HepG2 (cell line): ENCODE measurements at regions not wholly inside any gene's neighbourhood (a gene's known extent, or its start where the extent isn't known, plus 50 kb on each side); places are given as distances from the start of the nearest gene placed in this dataset.

Experiments
- ATAC-seq: fragments of 200-7000 bp; cut with Tn5 transposase; 3 replicates; pipeline ENCODE4 v1.9.1; 2020; ENCODE audit warnings: mild to moderate bottlenecking, moderate library complexity
- BruUV-seq: library from RNA; stranded (reverse); fragments of 400-500 nt; replicated peaks from 2 replicates; lab custom pipeline; 2021; lab: Mats Ljungman, UMichigan
- CTCF ChIA-PET: fragments of 300-600 bp; formaldehyde crosslinking; extraction: SDS; loops from one replicate; lab custom pipeline; 2021; ENCODE audit warnings: low total read pairs, inconsistent platforms, low intra/inter-chr PET ratio; lab: Yijun Ruan, JAX
- POLR2A ChIA-PET: fragments of 350-600 bp; sonication (Branson Sonifier 250); formaldehyde crosslinking; loops from one replicate; lab custom pipeline; 2020; ENCODE audit warnings: antibody characterized with exemption, inconsistent platforms; lab: Yijun Ruan, JAX
- DNase-seq: peaks from one replicate; pipeline ENCODE4 v3.0.0-alpha.2; 2015; ENCODE audit warnings: low spot score
- FAIRE-seq: peaks from 3 replicates; lab custom pipeline; 2011; peaks lifted over from hg19 to GRCh38; lab: Jason Lieb, UNC
- H2AFZ ChIP-seq: one replicate; pipeline ENCODE4 v1.6.1; 2011; ENCODE audit warnings: low read length, inconsistent platforms
- H3K27ac ChIP-seq: fragments of 300-600 bp; 3 replicates; pipeline ENCODE4 v1.8.0; 2011; ENCODE audit warnings: mixed run types, mild to moderate bottlenecking, mixed read lengths, low read length, inconsistent platforms; ENCODE audit not compliant: insufficient read depth; ENCODE audit errors: extremely low read length
- H3K27me3 ChIP-seq, 2 experiments: fragments of 200-600 bp in 1 of 2; 2 replicates in 1 of 2; 3 replicates in 1 of 2; pipeline versions ENCODE4 v1.6.0 to v1.8.0; 2011; ENCODE audit warnings: low read length in 2 of 2, mild to moderate bottlenecking in 2 of 2, moderate library complexity in 2 of 2, inconsistent platforms in 1 of 2; ENCODE audit not compliant: insufficient read depth in 2 of 2, control insufficient read depth in 1 of 2
- H3K36me3 ChIP-seq, 2 experiments: fragments of 200-600 bp in 1 of 2; replicated peaks in 1 of 2; 2 replicates in 1 of 2; 3 replicates in 1 of 2; pipeline versions ENCODE4 v1.5.1 to v1.8.0; 2011; ENCODE audit warnings: low read length in 2 of 2, inconsistent platforms in 1 of 2; ENCODE audit not compliant: insufficient read depth in 2 of 2, control insufficient read depth in 1 of 2
- H3K4me1 ChIP-seq: 2 replicates; pipeline ENCODE4 v1.5.1; 2012; ENCODE audit warnings: low read length, inconsistent platforms; ENCODE audit not compliant: insufficient read depth
- H3K4me2 ChIP-seq: 2 replicates; pipeline ENCODE4 v1.6.0; 2011; ENCODE audit warnings: low read depth, low read length, inconsistent platforms
- H3K4me3 ChIP-seq, 3 experiments: fragments of 200-600 bp in 1 of 3; sonication (generic), shearing (Covaris generic) in 1 of 3; replicated peaks in 1 of 3; 2 replicates each; pipeline ENCODE4 v1.5.1; 2011 to 2016; ENCODE audit warnings: low read length in 3 of 3, inconsistent platforms in 2 of 3, low read depth in 2 of 3, mild to moderate bottlenecking in 2 of 3, control low read depth in 1 of 3, mixed read lengths in 1 of 3; ENCODE audit not compliant: insufficient read depth in 1 of 3
- H3K79me2 ChIP-seq: one replicate; pipeline ENCODE4 v1.6.1; 2011; ENCODE audit warnings: low read length, inconsistent platforms; ENCODE audit not compliant: insufficient read depth
- H3K9ac ChIP-seq: 2 replicates; pipeline ENCODE4 v1.6.0; 2011; ENCODE audit warnings: mild to moderate bottlenecking, low read depth, low read length, inconsistent platforms; ENCODE audit not compliant: insufficient read depth
- H3K9me3 ChIP-seq: 2 replicates; pipeline ENCODE4 v1.5.1; 2012; ENCODE audit warnings: mild to moderate bottlenecking, low read length
- H4K20me1 ChIP-seq: 2 replicates; pipeline ENCODE4 v1.6.0; 2011; ENCODE audit warnings: inconsistent platforms, mild to moderate bottlenecking, low read length, moderate library complexity; ENCODE audit not compliant: insufficient read depth
- CEBPG ChIP-seq: IDR thresholded peaks from 2 replicates; pipeline ENCODE4 v1.6.1; 2016
- CREB1 ChIP-seq, 2 experiments: fragments of 450-650 bp in 1 of 2; IDR thresholded peaks; 2 replicates each; pipeline ENCODE4 v1.6.1; 2016 to 2017; ENCODE audit warnings: control low read depth in 1 of 2, mild to moderate bottlenecking in 1 of 2, missing compliant biosample characterization in 1 of 2, missing genetic modification characterization in 1 of 2
- EP300 ChIP-seq, 3 experiments: sonication (generic) in 1 of 3; formaldehyde crosslinking in 1 of 3; IDR thresholded peaks; 2 replicates each; pipeline versions ENCODE4 v1.5.1 to v1.6.1; 2011 to 2020; ENCODE audit warnings: low read depth in 2 of 3, low read length in 2 of 3, borderline replicate concordance in 1 of 3, improper control_type of control experiment in 1 of 3, mild to moderate bottlenecking in 1 of 3, missing genetic modification reagents in 1 of 3, moderate library complexity in 1 of 3
- FOSL2 ChIP-seq: sonication (generic); formaldehyde crosslinking; IDR thresholded peaks from 2 replicates; pipeline ENCODE4 v1.4.0; 2020; ENCODE audit warnings: missing genetic modification reagents
- GATAD2A ChIP-seq: IDR thresholded peaks from 2 replicates; pipeline ENCODE4 v1.6.1; 2016
- GPBP1L1 ChIP-seq: sonication (generic); formaldehyde crosslinking; IDR thresholded peaks from 2 replicates; pipeline ENCODE4 v1.5.0; 2020; ENCODE audit warnings: mild to moderate bottlenecking, missing genetic modification reagents
- HMG20A ChIP-seq: IDR thresholded peaks from 2 replicates; pipeline ENCODE4 v1.6.1; 2016; ENCODE audit warnings: borderline replicate concordance
- KMT2B ChIP-seq: IDR thresholded peaks from 2 replicates; pipeline ENCODE4 v1.6.1; 2016; ENCODE audit warnings: missing genetic modification reagents, missing compliant biosample characterization
- MLX ChIP-seq: IDR thresholded peaks from 2 replicates; pipeline ENCODE4 v1.6.1; 2016
- SAP130 ChIP-seq: IDR thresholded peaks from 2 replicates; pipeline ENCODE4 v1.6.1; 2016; ENCODE audit warnings: low read depth
- SOX13 ChIP-seq, 3 experiments: fragments of 450-650 bp in 1 of 3; sonication (generic) in 1 of 3; formaldehyde crosslinking in 1 of 3; IDR thresholded peaks in 2 of 3; conservative IDR thresholded peaks in 1 of 3; 2 replicates each; pipeline versions ENCODE4 v1.5.0 to v1.6.1; 2016 to 2020; ENCODE audit warnings: antibody characterized with exemption in 1 of 3, mild to moderate bottlenecking in 1 of 3, missing compliant biosample characterization in 1 of 3, missing genetic modification reagents in 1 of 3, moderate library complexity in 1 of 3
- SOX5 ChIP-seq: IDR thresholded peaks from 2 replicates; pipeline ENCODE4 v1.6.1; 2016; ENCODE audit warnings: borderline replicate concordance
- ZNF232 ChIP-seq: sonication (generic); formaldehyde crosslinking; IDR thresholded peaks from 2 replicates; pipeline ENCODE4 v1.4.0; 2020; ENCODE audit warnings: missing genetic modification reagents, borderline replicate concordance
- ZNF3 ChIP-seq: IDR thresholded peaks from 2 replicates; pipeline ENCODE4 v1.7.0; 2017; ENCODE audit warnings: inconsistent platforms
- ZNF780A ChIP-seq: sonication (generic); formaldehyde crosslinking; IDR thresholded peaks from 2 replicates; pipeline ENCODE4 v1.8.0; 2022; ENCODE audit warnings: mild to moderate bottlenecking, missing genetic modification reagents, moderate library complexity
- WGBS: methylation state at CpG from one replicate; pipeline ENCODE4 v1.1.6; 2017; ENCODE audit warnings: low lambda C conversion rate; 5-methylcytosine and 5-hydroxymethylcytosine counted together
- in situ Hi-C: cut with HindIII; loops from 2 replicates; pipeline ENCODE4 v1.10.0; 2017; ENCODE audit warnings: low pct_unique_long_range_greater_than_20kb; ENCODE audit not compliant: extremely low pct_ligation_motif_present
- intact Hi-C: fragments of 100-400 bp; cut with micrococcal nuclease; formaldehyde crosslinking; loops from one replicate; pipeline ENCODE4 v1.10.0; 2022; ENCODE audit not compliant: unreplicated experiment
- TF ChIP-seq, protein P1 (sequence below): sonication (generic); formaldehyde crosslinking; IDR thresholded peaks from 2 replicates; pipeline ENCODE4 v1.4.0; 2020; ENCODE audit warnings: missing genetic modification reagents

GRCh38 chr2:234840336-234840735, 111.5 kb upstream of the SH3BP4 start (continued):
- TF ChIP-seq GATAD2A (CRISPR knock-in tag) (peak; percentile 44), MLX (CRISPR knock-in tag) (0 out of 2 replicates have a peak, but pooled peaks have one; percentile 23), KMT2B (CRISPR knock-in tag) (no peak), ZNF3 (CRISPR knock-in tag) (no peak), ZNF232 (CRISPR knock-in tag) (no peak), SAP130 (CRISPR knock-in tag) (0 out of 2 replicates have a peak, but pooled peaks have one; percentile 16), CREB1 (IDR thresholded peaks at IDR 0.05) (no peak), CREB1 (CRISPR knock-in tag; IDR thresholded peaks at IDR 0.05) (0 out of 2 replicates have a peak, but pooled peaks have one; percentile 32), FOSL2 (CRISPR knock-in tag) (peak; percentile 97), EP300 (IDR thresholded peaks at IDR 0.05; ENCODE audit: low read depth in 2 of 2, low read length in 2 of 2) (peak in 1 of 2 experiments; percentile 24; a peak in 1 of 4 replicates), EP300 (CRISPR knock-in tag; IDR thresholded peaks at IDR 0.05; ENCODE audit: borderline replicate concordance) (no peak), ZNF780A (CRISPR knock-in tag) (no peak)
- TF ChIP-seq, protein P1, sequence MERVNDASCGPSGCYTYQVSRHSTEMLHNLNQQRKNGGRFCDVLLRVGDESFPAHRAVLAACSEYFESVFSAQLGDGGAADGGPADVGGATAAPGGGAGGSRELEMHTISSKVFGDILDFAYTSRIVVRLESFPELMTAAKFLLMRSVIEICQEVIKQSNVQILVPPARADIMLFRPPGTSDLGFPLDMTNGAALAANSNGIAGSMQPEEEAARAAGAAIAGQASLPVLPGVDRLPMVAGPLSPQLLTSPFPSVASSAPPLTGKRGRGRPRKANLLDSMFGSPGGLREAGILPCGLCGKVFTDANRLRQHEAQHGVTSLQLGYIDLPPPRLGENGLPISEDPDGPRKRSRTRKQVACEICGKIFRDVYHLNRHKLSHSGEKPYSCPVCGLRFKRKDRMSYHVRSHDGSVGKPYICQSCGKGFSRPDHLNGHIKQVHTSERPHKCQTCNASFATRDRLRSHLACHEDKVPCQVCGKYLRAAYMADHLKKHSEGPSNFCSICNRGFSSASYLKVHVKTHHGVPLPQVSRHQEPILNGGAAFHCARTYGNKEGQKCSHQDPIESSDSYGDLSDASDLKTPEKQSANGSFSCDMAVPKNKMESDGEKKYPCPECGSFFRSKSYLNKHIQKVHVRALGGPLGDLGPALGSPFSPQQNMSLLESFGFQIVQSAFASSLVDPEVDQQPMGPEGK (CRISPR knock-in tag), result peak; percentile 49; the same call in 1 of the 2 replicates

DNA sequence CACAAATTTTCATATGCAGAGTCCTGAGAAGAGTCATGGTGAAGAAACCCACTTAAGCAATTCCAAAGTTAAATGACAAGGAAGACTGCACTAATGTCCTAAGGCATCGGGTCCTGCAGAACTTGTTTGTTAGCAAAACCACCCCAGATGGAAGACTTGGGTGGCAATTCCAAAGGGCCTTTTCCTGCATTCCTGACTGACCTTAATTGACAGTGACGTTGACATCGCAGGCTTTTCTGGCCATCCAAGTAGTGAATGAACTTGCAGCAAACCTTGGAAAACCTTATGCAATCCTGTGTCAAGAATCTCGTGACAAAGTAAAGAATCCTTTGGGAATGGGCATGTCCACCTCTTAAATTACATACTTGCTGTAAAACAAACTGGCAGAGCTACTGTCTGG, 112.5 kb upstream of the SH3BP4 start:
- in situ Hi-C loops, result no loop called here
- intact Hi-C loops, result no loop called here
- Histone ChIP-seq H3K9ac (no peak overlapping the region), H3K27ac (no peak overlapping the region), H4K20me1 (no peaks in the 10 kb centered on the region), H3K4me2 (no peak overlapping the region), H3K36me3 (no peaks in the 10 kb centered on the region), H3K9me3 (no peaks in the 10 kb centered on the region), H2AFZ (no peak overlapping the region), H3K4me3 (no peak overlapping the region), H3K79me2 (no peaks in the 10 kb centered on the region), H3K4me1 (peaks cover 85% of the 10 kb centered on the region), H3K27me3 (no peaks in the 10 kb centered on the region)
- CTCF ChIA-PET, result no interaction called here
- peak; percentile 64 for DNase-seq
- no TSS peak for BruUV-seq
- 17% methylated on average over 4 of the region's 4 CpGs for WGBS
- peak; percentile 43 for FAIRE-seq
- no peak for ATAC-seq
- POLR2A ChIA-PET, result interaction anchor here (0.6 to 4.4 kb wide), 5 partner anchors 16 to 1586 kb away, joined by 3 to 24 read pairs (median 4); no protein-coding TSS in a partner anchor
- TF ChIP-seq EP300 (IDR thresholded peaks at IDR 0.05; ENCODE audit: low read depth in 2 of 2, low read length in 2 of 2) (peak in 1 of 2 experiments; percentile 36; a peak in 1 of 4 replicates), EP300 (CRISPR knock-in tag; IDR thresholded peaks at IDR 0.05; ENCODE audit: borderline replicate concordance) (no peak), HMG20A (CRISPR knock-in tag) (peak; percentile 24; the same call in 1 of the 2 replicates), CREB1 (IDR thresholded peaks at IDR 0.05) (0 out of 2 replicates have a peak, but pooled peaks have one; percentile 31), CREB1 (CRISPR knock-in tag; IDR thresholded peaks at IDR 0.05) (no peak), SOX13 (IDR thresholded peaks at IDR 0.05) (no peak), SOX13 (CRISPR knock-in tag; conservative IDR thresholded peaks at IDR 0.05 in 1 of 2, IDR thresholded peaks at IDR 0.05 in 1 of 2) (0 out of 4 replicates have a peak, but pooled peaks of 1 of the 2 experiments have one; percentile 24), CEBPG (CRISPR knock-in tag) (peak; percentile 42; the same call in 1 of the 2 replicates), GPBP1L1 (CRISPR knock-in tag) (no peak), SOX5 (peak; percentile 26; the same call in 1 of the 2 replicates)
